PC-9 (cell line): ENCODE measurements at regions not wholly inside any gene's neighbourhood (a gene's known extent, or its start where the extent isn't known, plus 50 kb on each side); places are given as distances from the start of the nearest gene placed in this dataset.

Experiments used
- EZH2 ChIP-seq: fragments of 200-600 bp; sonication (generic); IDR thresholded peaks from 2 replicates; pipeline ENCODE4 v1.8.0; 2017; ENCODE audit warnings: antibody characterized with exemption, low read depth
- TF ChIP-seq, protein P1 (sequence below): fragments of 200-600 bp; sonication (generic); conservative IDR thresholded peaks from 2 replicates; pipeline ENCODE4 v1.6.1; 2017; ENCODE audit warnings: mixed run types, antibody characterized with exemption, mild to moderate bottlenecking, moderate library complexity

DNA sequence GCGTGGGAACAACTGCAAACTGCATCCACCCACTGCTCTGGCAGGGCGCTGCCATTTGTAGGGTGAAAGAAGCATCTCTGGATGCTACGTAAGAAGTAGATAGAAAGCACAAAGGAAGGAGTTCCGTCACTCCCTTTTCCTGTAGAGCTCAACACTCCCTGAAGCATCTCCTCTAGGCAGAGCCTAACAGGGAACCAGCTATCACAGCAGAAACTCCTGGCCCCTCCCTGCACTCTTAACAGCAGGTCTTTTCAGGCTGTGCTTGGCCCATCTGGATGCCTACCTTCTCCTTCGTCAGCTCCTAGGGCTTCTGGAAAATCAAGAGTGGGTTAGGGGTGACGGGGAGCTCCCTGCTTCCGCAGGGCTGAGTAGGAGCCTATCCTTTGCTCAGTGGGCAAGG, 112.9 kb upstream of the TLL1 start:
- TF ChIP-seq, protein P1, sequence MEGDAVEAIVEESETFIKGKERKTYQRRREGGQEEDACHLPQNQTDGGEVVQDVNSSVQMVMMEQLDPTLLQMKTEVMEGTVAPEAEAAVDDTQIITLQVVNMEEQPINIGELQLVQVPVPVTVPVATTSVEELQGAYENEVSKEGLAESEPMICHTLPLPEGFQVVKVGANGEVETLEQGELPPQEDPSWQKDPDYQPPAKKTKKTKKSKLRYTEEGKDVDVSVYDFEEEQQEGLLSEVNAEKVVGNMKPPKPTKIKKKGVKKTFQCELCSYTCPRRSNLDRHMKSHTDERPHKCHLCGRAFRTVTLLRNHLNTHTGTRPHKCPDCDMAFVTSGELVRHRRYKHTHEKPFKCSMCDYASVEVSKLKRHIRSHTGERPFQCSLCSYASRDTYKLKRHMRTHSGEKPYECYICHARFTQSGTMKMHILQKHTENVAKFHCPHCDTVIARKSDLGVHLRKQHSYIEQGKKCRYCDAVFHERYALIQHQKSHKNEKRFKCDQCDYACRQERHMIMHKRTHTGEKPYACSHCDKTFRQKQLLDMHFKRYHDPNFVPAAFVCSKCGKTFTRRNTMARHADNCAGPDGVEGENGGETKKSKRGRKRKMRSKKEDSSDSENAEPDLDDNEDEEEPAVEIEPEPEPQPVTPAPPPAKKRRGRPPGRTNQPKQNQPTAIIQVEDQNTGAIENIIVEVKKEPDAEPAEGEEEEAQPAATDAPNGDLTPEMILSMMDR: no peak
- no peak for TF ChIP-seq EZH2
